Neural progenitor cell (in vitro differentiated cells): ENCODE measurements at regions not wholly inside any gene's neighbourhood (a gene's known extent, or its start where the extent isn't known, plus 50 kb on each side); places are given as distances from the start of the nearest gene placed in this dataset.

Source experiments
- DNase-seq: peaks from one replicate; pipeline ENCODE4 v3.0.0-alpha.2; 2016; ENCODE audit warnings: low spot score
- H2AFZ ChIP-seq: fragments of 200-600 bp; sonication (generic); replicated peaks from 2 replicates; pipeline ENCODE4 v1.6.1; 2016; ENCODE audit warnings: antibody characterized with exemption
- H3F3A ChIP-seq: fragments of 200-600 bp; sonication (generic); 2 replicates; pipeline ENCODE4 v1.6.1; 2016; ENCODE audit warnings: antibody characterized with exemption, low read depth
- H3K27ac ChIP-seq: fragments of 200-600 bp; sonication (generic); 2 replicates; pipeline ENCODE4 v1.5.1; 2016; ENCODE audit warnings: mild to moderate bottlenecking
- H3K27me3 ChIP-seq: fragments of 200-600 bp; sonication (generic); 2 replicates; pipeline ENCODE4 v1.6.1; 2016; ENCODE audit warnings: mild to moderate bottlenecking, moderate library complexity
- H3K36me3 ChIP-seq: fragments of 200-600 bp; sonication (generic); 2 replicates; pipeline ENCODE4 v1.5.1; 2016
- H3K4me1 ChIP-seq: fragments of 200-600 bp; sonication (generic); 2 replicates; pipeline ENCODE4 v1.6.1; 2016; ENCODE audit warnings: mixed run types
- H3K4me2 ChIP-seq: fragments of 200-600 bp; sonication (generic); 2 replicates; pipeline ENCODE4 v1.6.1; 2016
- H3K4me3 ChIP-seq: fragments of 200-600 bp; sonication (generic); 2 replicates; pipeline ENCODE4 v1.5.1; 2016
- H3K79me2 ChIP-seq: fragments of 200-600 bp; sonication (generic); 2 replicates; pipeline ENCODE4 v1.6.1; 2016; ENCODE audit warnings: low read depth
- H3K9ac ChIP-seq: fragments of 200-600 bp; sonication (generic); 2 replicates; pipeline ENCODE4 v1.6.1; 2016
- H3K9me3 ChIP-seq: fragments of 200-600 bp; sonication (generic); 2 replicates; pipeline ENCODE4 v1.5.1; 2016; ENCODE audit warnings: low read depth
- H4K20me1 ChIP-seq: fragments of 200-600 bp; sonication (generic); 2 replicates; pipeline ENCODE4 v1.6.1; 2016; ENCODE audit warnings: low read depth
- H3K27ac Mint-ChIP-seq: 3 replicates; pipeline ENCODE4 v1.8.0; 2021; ENCODE audit warnings: mixed read lengths
- H3K27me3 Mint-ChIP-seq: 2 replicates; pipeline ENCODE4 v1.8.0; 2022; ENCODE audit warnings: low read depth, mild to moderate bottlenecking, inconsistent platforms, moderate library complexity, mixed read lengths; ENCODE audit not compliant: insufficient read depth
- H3K36me3 Mint-ChIP-seq: 3 replicates; pipeline ENCODE4 v1.8.0; 2021; ENCODE audit warnings: mixed read lengths
- H3K4me1 Mint-ChIP-seq: 3 replicates; pipeline ENCODE4 v1.8.0; 2021; ENCODE audit warnings: mixed read lengths
- H3K4me3 Mint-ChIP-seq: 3 replicates; pipeline ENCODE4 v1.8.0; 2021; ENCODE audit warnings: mild to moderate bottlenecking, moderate library complexity, mixed read lengths
- H3K9me3 Mint-ChIP-seq: 3 replicates; pipeline ENCODE4 v1.8.0; 2020; ENCODE audit warnings: mixed read lengths
- CTCF ChIP-seq: fragments of 200-600 bp; sonication (generic); IDR thresholded peaks from 2 replicates; pipeline ENCODE4 v1.5.1; 2017; ENCODE audit warnings: antibody characterized with exemption, mild to moderate bottlenecking
- EZH2 ChIP-seq: fragments of 200-600 bp; sonication (generic); IDR thresholded peaks from 2 replicates; pipeline ENCODE4 v1.6.1; 2017; ENCODE audit warnings: antibody characterized with exemption, mild to moderate bottlenecking, moderate library complexity
- EZH2phosphoT487 ChIP-seq: fragments of 200-600 bp; sonication (generic); IDR thresholded peaks from 2 replicates; pipeline ENCODE4 v1.6.1; 2017; ENCODE audit warnings: antibody characterized with exemption

- Histone ChIP-seq H3K4me2 (no peak overlapping the region), H3F3A (no peaks in the 10 kb centered on the region), H3K79me2 (no peaks in the 10 kb centered on the region), H3K27ac (no peak overlapping the region), H4K20me1 (no peaks in the 10 kb centered on the region), H3K9me3 (no peaks in the 10 kb centered on the region), H3K36me3 (no peaks in the 10 kb centered on the region), H2AFZ (no peak overlapping the region), H3K27me3 (no peaks in the 10 kb centered on the region), H3K4me1 (no peaks in the 10 kb centered on the region), H3K9ac (no peak overlapping the region), H3K4me3 (no peak overlapping the region)
- no peak for DNase-seq
- Mint-ChIP-seq H3K4me1 (peaks cover 9% of the 10 kb centered on the region), H3K27ac (no peak overlapping the region), H3K9me3 (peaks cover 4% of the 10 kb centered on the region), H3K27me3 (peaks cover 10% of the 10 kb centered on the region), H3K36me3 (no peaks in the 10 kb centered on the region), H3K4me3 (no peak overlapping the region)
- TF ChIP-seq CTCF (no peak), EZH2phosphoT487 (no peak), EZH2 (no peak)
These were observed 148.7 kb downstream of the TFCP2L1 start for GRCh38 chr2:121136323-121136722.

- no peak overlapping the region for H3K27ac ChIP-seq
- H2AFZ ChIP-seq = no peak overlapping the region
- H3K9me3 ChIP-seq = no peaks in the 10 kb centered on the region
- H3K79me2 ChIP-seq = no peaks in the 10 kb centered on the region
- Mint-ChIP-seq H3K9me3 (peaks cover 4% of the 10 kb centered on the region), H3K27ac (no peak overlapping the region), H3K4me3 (no peak overlapping the region), H3K27me3 (peaks cover 10% of the 10 kb centered on the region), H3K4me1 (peaks cover 8% of the 10 kb centered on the region), H3K36me3 (no peaks in the 10 kb centered on the region)
- no peak for DNase-seq
- no peaks in the 10 kb centered on the region for H4K20me1 ChIP-seq
- no peak overlapping the region for H3K4me3 ChIP-seq
- no peaks in the 10 kb centered on the region for H3K27me3 ChIP-seq
- no peak overlapping the region for H3K4me2 ChIP-seq
- no peaks in the 10 kb centered on the region for H3K36me3 ChIP-seq
- TF ChIP-seq EZH2phosphoT487 = no peak
- TF ChIP-seq EZH2 = no peak
- TF ChIP-seq CTCF = no peak
- no peak overlapping the region for H3K9ac ChIP-seq
- H3F3A ChIP-seq = no peaks in the 10 kb centered on the region
- no peaks in the 10 kb centered on the region for H3K4me1 ChIP-seq
These were observed 147.4 kb downstream of the TFCP2L1 start for GRCh38 chr2:121137571-121137970.

GRCh38 chr2:121140734-121141133 lies 144.3 kb downstream of the TFCP2L1 start:
- Mint-ChIP-seq H3K4me1 (no peaks in the 10 kb centered on the region), H3K4me3 (no peak overlapping the region), H3K27ac (no peak overlapping the region), H3K9me3 (peaks cover 3% of the 10 kb centered on the region), H3K27me3 (peaks cover 7% of the 10 kb centered on the region), H3K36me3 (no peaks in the 10 kb centered on the region)
- H3K36me3 ChIP-seq = no peaks in the 10 kb centered on the region
- H3F3A ChIP-seq = no peaks in the 10 kb centered on the region
- H3K4me2 ChIP-seq = no peak overlapping the region
- no peaks in the 10 kb centered on the region for H4K20me1 ChIP-seq
- no peak for DNase-seq
- no peak overlapping the region for H3K27ac ChIP-seq
- no peak overlapping the region for H3K4me3 ChIP-seq
- H3K9ac ChIP-seq = no peak overlapping the region
- no peaks in the 10 kb centered on the region for H3K9me3 ChIP-seq
- TF ChIP-seq EZH2phosphoT487 (no peak), EZH2 (no peak), CTCF (no peak)
- no peaks in the 10 kb centered on the region for H3K79me2 ChIP-seq
- H2AFZ ChIP-seq = no peak overlapping the region
- H3K27me3 ChIP-seq = no peaks in the 10 kb centered on the region
- H3K4me1 ChIP-seq = no peaks in the 10 kb centered on the region
